H9 (cell line): ENCODE measurements at regions not wholly inside any gene's neighbourhood (a gene's known extent, or its start where the extent isn't known, plus 50 kb on each side); places are given as distances from the start of the nearest gene placed in this dataset.

Experiments
- DNase-seq: peaks from one replicate; pipeline ENCODE4 v3.0.0-alpha.2; 2017
- H2AFZ ChIP-seq: one replicate; pipeline ENCODE4 v1.6.1; 2013; ENCODE audit warnings: mild to moderate bottlenecking, low read length, control low read depth, moderate library complexity
- H2AK5ac ChIP-seq: 2 replicates; pipeline ENCODE4 v1.6.1; 2013; ENCODE audit warnings: low read length, control low read depth, mixed read lengths; ENCODE audit not compliant: insufficient read length
- H2BK120ac ChIP-seq: one replicate; pipeline ENCODE4 v1.6.1; 2013; ENCODE audit warnings: low read depth, mild to moderate bottlenecking, low read length, control low read depth, inconsistent platforms; ENCODE audit not compliant: poor library complexity, severe bottlenecking
- H2BK12ac ChIP-seq: 2 replicates; pipeline ENCODE4 v1.6.1; 2013; ENCODE audit warnings: low read length, control low read depth, mixed read lengths, low read depth; ENCODE audit not compliant: insufficient read length
- H2BK15ac ChIP-seq: 2 replicates; pipeline ENCODE4 v1.6.1; 2013; ENCODE audit warnings: low read depth, low read length, control low read depth
- H2BK20ac ChIP-seq: one replicate; pipeline ENCODE4 v1.6.1; 2013; ENCODE audit warnings: low read depth, mild to moderate bottlenecking, low read length, control low read depth, inconsistent platforms; ENCODE audit not compliant: poor library complexity, severe bottlenecking
- H2BK5ac ChIP-seq: 2 replicates; pipeline ENCODE4 v1.6.1; 2013; ENCODE audit warnings: low read length, control low read depth, mixed read lengths; ENCODE audit not compliant: insufficient read length
- H3K14ac ChIP-seq: 2 replicates; pipeline ENCODE4 v1.6.1; 2013; ENCODE audit warnings: low read length, control low read depth; ENCODE audit not compliant: insufficient read depth
- H3K18ac ChIP-seq: 2 replicates; pipeline ENCODE4 v1.6.1; 2013; ENCODE audit warnings: low read depth, mild to moderate bottlenecking, mixed read lengths, low read length, control low read depth; ENCODE audit not compliant: insufficient read length
- H3K23ac ChIP-seq: 2 replicates; pipeline ENCODE4 v1.6.1; 2013; ENCODE audit warnings: low read length, control low read depth, mixed read lengths, low read depth; ENCODE audit not compliant: insufficient read length
- H3K23me2 ChIP-seq: 2 replicates; pipeline ENCODE4 v1.6.1; 2013; ENCODE audit warnings: low read depth, mild to moderate bottlenecking, mixed read lengths, low read length, control low read depth; ENCODE audit not compliant: insufficient read length, poor library complexity, severe bottlenecking
- H3K27ac ChIP-seq: 2 replicates; pipeline ENCODE4 v1.5.1; 2013; ENCODE audit warnings: low read length, control low read depth, mixed read lengths, low read depth; ENCODE audit not compliant: insufficient read length
- H3K27me3 ChIP-seq: 2 replicates; pipeline ENCODE4 v1.6.1; 2013; ENCODE audit warnings: low read length, control low read depth, inconsistent platforms; ENCODE audit not compliant: insufficient read depth
- H3K4ac ChIP-seq: 2 replicates; pipeline ENCODE4 v1.6.1; 2013; ENCODE audit warnings: low read depth, mild to moderate bottlenecking, control low read depth, inconsistent platforms, low read length, moderate library complexity
- H3K4me1 ChIP-seq: 2 replicates; pipeline ENCODE4 v1.6.1; 2013; ENCODE audit warnings: low read length, control low read depth, inconsistent platforms; ENCODE audit not compliant: insufficient read depth
- H3K4me2 ChIP-seq: 2 replicates; pipeline ENCODE4 v1.6.1; 2013; ENCODE audit warnings: low read length, control low read depth, mixed read lengths; ENCODE audit not compliant: insufficient read length, insufficient read depth
- H3K56ac ChIP-seq: 2 replicates; pipeline ENCODE4 v1.6.1; 2013; ENCODE audit warnings: low read depth, mild to moderate bottlenecking, mixed read lengths, low read length, control low read depth; ENCODE audit not compliant: insufficient read length
- H3K79me1 ChIP-seq: 2 replicates; pipeline ENCODE4 v1.6.1; 2013; ENCODE audit warnings: low read depth, mild to moderate bottlenecking, moderate library complexity, low read length, control low read depth, inconsistent platforms; ENCODE audit not compliant: insufficient read depth, poor library complexity, severe bottlenecking
- H3K79me2 ChIP-seq: 2 replicates; pipeline ENCODE4 v1.6.1; 2013; ENCODE audit warnings: low read length, control low read depth, inconsistent platforms; ENCODE audit not compliant: insufficient read depth
- H3K9ac ChIP-seq: 2 replicates; pipeline ENCODE4 v1.6.1; 2013; ENCODE audit warnings: low read length, control low read depth, mixed read lengths; ENCODE audit not compliant: insufficient read length; ENCODE audit errors: extremely low read depth
- H3K9me3 ChIP-seq: one replicate; pipeline ENCODE4 v1.6.1; 2013; ENCODE audit warnings: low read depth, low read length, inconsistent platforms; ENCODE audit not compliant: control insufficient read depth
- H3T11ph ChIP-seq: one replicate; pipeline ENCODE4 v1.6.1; 2013; ENCODE audit warnings: mild to moderate bottlenecking, low read length, control low read depth, inconsistent platforms
- H4K20me1 ChIP-seq: one replicate; pipeline ENCODE4 v1.6.1; 2013; ENCODE audit not compliant: control insufficient read depth, insufficient read length, insufficient read depth
- H4K5ac ChIP-seq: 2 replicates; pipeline ENCODE4 v1.6.1; 2013; ENCODE audit warnings: low read depth, mild to moderate bottlenecking, mixed read lengths, low read length, control low read depth; ENCODE audit not compliant: insufficient read length
- H4K8ac ChIP-seq: replicated peaks from 2 replicates; pipeline ENCODE4 v1.6.1; 2013; ENCODE audit warnings: low read length, control low read depth, mixed read lengths, low read depth; ENCODE audit not compliant: insufficient read length
- H4K91ac ChIP-seq: 2 replicates; pipeline ENCODE4 v1.6.1; 2013; ENCODE audit warnings: low read depth, mild to moderate bottlenecking, moderate library complexity, mixed read lengths, low read length, control low read depth; ENCODE audit not compliant: insufficient read length
- H3K27ac Mint-ChIP-seq, 3 experiments: 2 replicates in 2 of 3; 3 replicates in 1 of 3; pipeline ENCODE4 v1.8.0; 2020 to 2021; ENCODE audit warnings: mixed read lengths in 3 of 3, mild to moderate bottlenecking in 1 of 3, moderate library complexity in 1 of 3
- H3K27me3 Mint-ChIP-seq: 2 replicates; pipeline ENCODE4 v1.8.0; 2021; ENCODE audit warnings: low read depth, mild to moderate bottlenecking, moderate library complexity, mixed read lengths
- H3K36me3 Mint-ChIP-seq, 3 experiments: 2 replicates in 2 of 3; 3 replicates in 1 of 3; pipeline ENCODE4 v1.8.0; 2020 to 2021; ENCODE audit warnings: low read depth in 3 of 3, mixed read lengths in 3 of 3; ENCODE audit not compliant: insufficient read depth in 1 of 3
- H3K4me1 Mint-ChIP-seq, 2 experiments: 2 replicates each; pipeline ENCODE4 v1.8.0; 2020; ENCODE audit warnings: mixed read lengths in 2 of 2
- H3K4me3 Mint-ChIP-seq, 2 experiments: 2 replicates in 1 of 2; 3 replicates in 1 of 2; pipeline ENCODE4 v1.8.0; 2020 to 2021; ENCODE audit warnings: mild to moderate bottlenecking in 2 of 2, mixed read lengths in 2 of 2, moderate library complexity in 1 of 2
- H3K9me3 Mint-ChIP-seq, 2 experiments: 2 replicates in 1 of 2; 3 replicates in 1 of 2; pipeline ENCODE4 v1.8.0; 2020; ENCODE audit warnings: mild to moderate bottlenecking in 2 of 2, mixed read lengths in 2 of 2, moderate library complexity in 1 of 2
- WGBS: extraction: QIAGEN DNeasy Blood & Tissue Kit; methylation state at CpG from one replicate; pipeline ENCODE4 v1.1.7; 2013; ENCODE audit warnings: missing lambda C conversion rate, low lambda C conversion rate, mixed read lengths; ENCODE audit not compliant: insufficient read length; ENCODE audit errors: extremely low coverage; 5-methylcytosine and 5-hydroxymethylcytosine counted together
- TF ChIP-seq, protein P1 (sequence below): fragments of 200-600 bp; sonication (generic); conservative IDR thresholded peaks from 3 replicates; pipeline ENCODE4 v1.8.0; 2021; ENCODE audit warnings: antibody characterized with exemption, mild to moderate bottlenecking

DNA sequence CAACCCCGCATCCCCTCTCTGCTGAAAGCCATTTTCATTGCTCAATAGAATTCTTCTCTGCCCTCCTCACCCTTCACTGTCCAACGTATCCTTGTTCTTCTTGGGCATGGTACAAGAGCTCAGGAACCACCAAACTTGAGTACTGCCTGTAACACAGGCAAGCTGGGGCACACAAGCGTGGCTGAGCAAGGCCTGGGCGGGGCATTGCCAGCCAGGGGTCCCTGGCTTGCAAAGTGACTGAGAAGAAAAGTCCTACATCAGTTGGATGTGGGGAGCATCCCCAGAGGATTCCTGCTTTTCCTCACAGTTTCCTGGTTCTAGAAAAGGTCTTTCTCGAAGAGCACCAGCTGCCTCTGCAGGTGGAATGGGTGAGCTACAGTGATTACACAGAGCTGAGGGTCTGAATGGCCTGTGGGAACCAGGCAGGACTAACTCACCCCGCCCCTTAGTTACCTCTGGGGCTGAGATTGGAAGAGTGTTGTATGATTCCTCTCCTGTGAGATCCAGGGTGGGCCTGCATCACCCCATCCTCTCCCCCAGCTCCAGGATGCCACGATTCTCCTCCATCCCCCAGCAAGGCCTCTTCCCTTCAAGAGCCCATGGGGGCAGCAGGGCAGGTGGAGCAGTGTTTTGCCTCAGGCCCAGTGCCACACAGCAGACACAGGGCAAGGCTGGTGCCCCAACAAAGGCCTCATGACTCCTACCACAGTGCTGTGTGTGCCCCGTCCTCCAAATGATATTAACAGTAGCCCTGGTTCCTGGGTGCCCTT is 121.9 kb downstream of the MATN1 start:
- Histone ChIP-seq H2AK5ac (no peak overlapping the region), H4K5ac (no peak overlapping the region), H3K23ac (no peak overlapping the region), H3K9ac (no peak overlapping the region), H3K23me2 (peaks cover 3% of the 10 kb centered on the region), H3T11ph (no peak overlapping the region), H3K79me1 (no peaks in the 10 kb centered on the region), H3K4me1 (no peaks in the 10 kb centered on the region), H2AFZ (no peak overlapping the region), H2BK15ac (no peak overlapping the region), H4K91ac (no peak overlapping the region), H3K14ac (no peak overlapping the region), H3K27me3 (no peaks in the 10 kb centered on the region), H3K9me3 (no peaks in the 10 kb centered on the region), H2BK20ac (no peak overlapping the region), H3K27ac (no peak overlapping the region), H3K4me2 (no peak overlapping the region), H4K20me1 (no peaks in the 10 kb centered on the region), H4K8ac (no peak overlapping the region), H3K56ac (no peak overlapping the region), H3K79me2 (no peaks in the 10 kb centered on the region), H2BK120ac (no peak overlapping the region), H3K4ac (no peak overlapping the region), H3K18ac (no peak overlapping the region), H2BK5ac (no peak overlapping the region), H2BK12ac (no peak overlapping the region)
- no CpG with 5 or more reads among the region's 8 CpGs for WGBS
- Mint-ChIP-seq H3K27me3 (peaks cover 5% of the 10 kb centered on the region), H3K36me3 (peaks cover 0 to 4% (median 0%) of the 10 kb centered on the region in 3 experiments; a peak in 3 of 7 replicates), H3K9me3 (peaks cover 0 to 4% of the 10 kb centered on the region in 2 experiments; a peak in 2 of 5 replicates), H3K4me1 (peaks cover 3% of the 10 kb centered on the region in 2 experiments; a peak in 2 of 4 replicates), H3K4me3 (no peak overlapping the region), H3K27ac (peak overlapping the region in 1 of 3 experiments; percentile 85; a peak in 1 of 7 replicates)
- no peak for DNase-seq
- TF ChIP-seq, protein P1, sequence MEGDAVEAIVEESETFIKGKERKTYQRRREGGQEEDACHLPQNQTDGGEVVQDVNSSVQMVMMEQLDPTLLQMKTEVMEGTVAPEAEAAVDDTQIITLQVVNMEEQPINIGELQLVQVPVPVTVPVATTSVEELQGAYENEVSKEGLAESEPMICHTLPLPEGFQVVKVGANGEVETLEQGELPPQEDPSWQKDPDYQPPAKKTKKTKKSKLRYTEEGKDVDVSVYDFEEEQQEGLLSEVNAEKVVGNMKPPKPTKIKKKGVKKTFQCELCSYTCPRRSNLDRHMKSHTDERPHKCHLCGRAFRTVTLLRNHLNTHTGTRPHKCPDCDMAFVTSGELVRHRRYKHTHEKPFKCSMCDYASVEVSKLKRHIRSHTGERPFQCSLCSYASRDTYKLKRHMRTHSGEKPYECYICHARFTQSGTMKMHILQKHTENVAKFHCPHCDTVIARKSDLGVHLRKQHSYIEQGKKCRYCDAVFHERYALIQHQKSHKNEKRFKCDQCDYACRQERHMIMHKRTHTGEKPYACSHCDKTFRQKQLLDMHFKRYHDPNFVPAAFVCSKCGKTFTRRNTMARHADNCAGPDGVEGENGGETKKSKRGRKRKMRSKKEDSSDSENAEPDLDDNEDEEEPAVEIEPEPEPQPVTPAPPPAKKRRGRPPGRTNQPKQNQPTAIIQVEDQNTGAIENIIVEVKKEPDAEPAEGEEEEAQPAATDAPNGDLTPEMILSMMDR = peak; percentile 36; the same call in 2 of the 3 replicates
